MCF 10A (cell line): ENCODE measurements at regions not wholly inside any gene's neighbourhood (a gene's known extent, or its start where the extent isn't known, plus 50 kb on each side); places are given as distances from the start of the nearest gene placed in this dataset.

ENCODE experiments used
- BruUV-seq: library from RNA; stranded (reverse); fragments of 400-500 nt; replicated peaks from 2 replicates; lab custom pipeline; 2021; lab: Mats Ljungman, UMichigan
- CTCF ChIA-PET: fragments of 300-600 bp; sonication (Branson Sonifier 250); formaldehyde crosslinking; extraction: SDS; loops from one replicate; lab custom pipeline; 2021; ENCODE audit warnings: antibody characterized with exemption, inconsistent platforms; lab: Yijun Ruan, JAX
- POLR2A ChIA-PET: fragments of 300-600, 350-650 bp; sonication (Branson Sonifier 250); formaldehyde crosslinking; extraction: SDS; loops from one replicate; lab custom pipeline; 2020; ENCODE audit warnings: antibody characterized with exemption, inconsistent platforms; lab: Yijun Ruan, JAX
- DNase-seq: peaks from one replicate; pipeline ENCODE4 v3.0.0-alpha.2; 2018; ENCODE audit not compliant: unreplicated experiment
- H3K27ac Mint-ChIP-seq: one replicate; pipeline ENCODE4 v1.8.0; 2022; ENCODE audit warnings: mild to moderate bottlenecking, low read depth, mixed read lengths; ENCODE audit not compliant: unreplicated experiment
- H3K27me3 Mint-ChIP-seq: one replicate; pipeline ENCODE4 v1.8.0; 2022; ENCODE audit warnings: mixed read lengths; ENCODE audit not compliant: insufficient read depth, unreplicated experiment
- H3K36me3 Mint-ChIP-seq: one replicate; pipeline ENCODE4 v1.8.0; 2022; ENCODE audit warnings: mild to moderate bottlenecking, moderate library complexity, mixed read lengths; ENCODE audit not compliant: insufficient read depth, unreplicated experiment
- H3K4me1 Mint-ChIP-seq: one replicate; pipeline ENCODE4 v1.8.0; 2022; ENCODE audit warnings: mixed read lengths; ENCODE audit not compliant: insufficient read depth, unreplicated experiment
- H3K4me3 Mint-ChIP-seq: one replicate; pipeline ENCODE4 v1.8.0; 2022; ENCODE audit warnings: mild to moderate bottlenecking, moderate library complexity, mixed read lengths; ENCODE audit not compliant: unreplicated experiment
- H3K9me3 Mint-ChIP-seq: one replicate; pipeline ENCODE4 v1.8.0; 2022; ENCODE audit warnings: mixed read lengths; ENCODE audit not compliant: unreplicated experiment
- CTCF ChIP-seq: fragments of 200-600 bp; IDR thresholded peaks from one replicate; pipeline ENCODE4 v1.8.0; 2022; ENCODE audit warnings: antibody characterized with exemption, mild to moderate bottlenecking; ENCODE audit not compliant: unreplicated experiment
- intact Hi-C: fragments of 100-400 bp; cut with micrococcal nuclease; formaldehyde crosslinking; loops from 2 replicates; pipeline ENCODE4 v1.14.1; 2022

DNA sequence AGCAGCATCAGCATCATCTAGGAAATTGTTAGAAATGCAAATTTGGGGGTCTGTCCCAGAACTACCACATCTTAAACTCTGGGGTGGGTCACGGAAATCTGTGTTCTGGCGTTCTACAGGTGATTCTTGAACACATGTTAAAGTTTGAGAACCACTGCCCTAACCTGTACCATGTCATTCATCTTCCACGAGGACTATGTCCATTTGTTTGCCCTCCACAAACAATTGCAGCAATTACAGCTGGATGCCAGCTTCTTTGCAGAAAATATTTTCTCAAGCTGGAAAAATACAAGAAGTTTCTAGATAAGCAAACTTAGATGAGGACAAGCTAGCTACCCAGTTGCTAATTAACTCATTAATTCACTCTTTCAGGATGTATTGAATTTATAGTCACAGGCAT lies 54.1 kb downstream of the MAFB start:
- CTCF ChIA-PET = interaction anchor here (0.8 to 2.3 kb wide), 3 partner anchors 42 to 71 kb away, joined by 5 to 7 read pairs (median 6); partner anchors contain the start of gene MAFB
- H3K27ac Mint-ChIP-seq = no peak overlapping the region
- DNase-seq = no peak

DNA sequence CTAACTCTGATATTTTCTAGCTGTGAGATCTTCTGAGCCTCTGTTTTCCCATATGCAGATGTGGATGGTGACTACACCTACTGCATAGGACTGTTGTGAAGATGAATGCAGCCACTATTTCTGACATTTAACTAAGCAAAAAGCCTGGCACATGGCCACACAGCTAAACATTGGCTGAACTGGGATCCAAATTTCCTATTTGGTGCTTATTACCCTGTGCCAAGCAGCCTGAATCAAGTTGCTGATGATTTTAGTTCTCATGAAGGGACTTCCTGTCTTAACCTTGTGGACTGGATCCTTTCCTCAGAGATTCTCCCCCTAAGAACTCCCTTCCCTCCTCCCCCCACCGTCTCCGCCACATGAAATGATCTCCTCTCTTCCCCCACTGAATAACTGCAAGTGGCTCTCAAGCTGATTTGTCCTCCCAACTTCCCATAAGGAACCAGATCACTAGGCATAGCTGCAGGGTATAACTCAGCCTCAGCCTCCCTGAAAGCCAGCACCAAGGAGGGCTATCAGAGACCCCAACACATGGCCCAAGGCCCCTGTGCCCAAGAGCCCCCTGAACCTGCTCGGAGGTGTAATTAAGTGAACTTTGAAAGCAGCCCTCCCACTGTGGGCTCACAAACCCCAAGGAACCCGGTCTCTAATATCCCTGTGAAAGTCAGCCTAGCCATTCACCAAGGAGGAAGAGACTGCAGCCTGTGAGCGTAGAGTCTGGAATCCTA lies 55.7 kb downstream of the MAFB start:
- intact Hi-C loops = no loop called here
- Mint-ChIP-seq H3K27me3 (no peaks in the 10 kb centered on the region), H3K9me3 (no peaks in the 10 kb centered on the region), H3K4me1 (peaks cover 54% of the 10 kb centered on the region), H3K36me3 (no peaks in the 10 kb centered on the region), H3K27ac (peak overlapping the region; percentile 63), H3K4me3 (no peak overlapping the region)
- ChIA-PET POLR2A (interaction anchor here (0.6 to 6.4 kb wide), 9 partner anchors 16 to 690 kb away, joined by 3 to 62 read pairs (median 10); partner anchors contain the start of gene MAFB), CTCF (interaction anchor here (1.0 to 2.3 kb wide), 9 partner anchors 15 to 807 kb away, joined by 3 to 6 read pairs (median 3); partner anchors contain the start of gene MAFB)
- no peak for DNase-seq
- TF ChIP-seq CTCF = no peak
- BruUV-seq = no TSS peak

More for the DNA sequence above, 54.1 kb downstream of the MAFB start:
- Mint-ChIP-seq H3K4me3 (no peak overlapping the region), H3K9me3 (no peaks in the 10 kb centered on the region), H3K27me3 (no peaks in the 10 kb centered on the region), H3K36me3 (no peaks in the 10 kb centered on the region), H3K4me1 (peaks cover 55% of the 10 kb centered on the region)
- POLR2A ChIA-PET = interaction anchor here (0.7 to 6.4 kb wide), 5 partner anchors 14 to 1613 kb away, joined by 3 to 62 read pairs (median 6); partner anchors contain the start of gene MAFB
- TF ChIP-seq CTCF = no peak
- intact Hi-C loops = no loop called here
- BruUV-seq = no TSS peak

DNA sequence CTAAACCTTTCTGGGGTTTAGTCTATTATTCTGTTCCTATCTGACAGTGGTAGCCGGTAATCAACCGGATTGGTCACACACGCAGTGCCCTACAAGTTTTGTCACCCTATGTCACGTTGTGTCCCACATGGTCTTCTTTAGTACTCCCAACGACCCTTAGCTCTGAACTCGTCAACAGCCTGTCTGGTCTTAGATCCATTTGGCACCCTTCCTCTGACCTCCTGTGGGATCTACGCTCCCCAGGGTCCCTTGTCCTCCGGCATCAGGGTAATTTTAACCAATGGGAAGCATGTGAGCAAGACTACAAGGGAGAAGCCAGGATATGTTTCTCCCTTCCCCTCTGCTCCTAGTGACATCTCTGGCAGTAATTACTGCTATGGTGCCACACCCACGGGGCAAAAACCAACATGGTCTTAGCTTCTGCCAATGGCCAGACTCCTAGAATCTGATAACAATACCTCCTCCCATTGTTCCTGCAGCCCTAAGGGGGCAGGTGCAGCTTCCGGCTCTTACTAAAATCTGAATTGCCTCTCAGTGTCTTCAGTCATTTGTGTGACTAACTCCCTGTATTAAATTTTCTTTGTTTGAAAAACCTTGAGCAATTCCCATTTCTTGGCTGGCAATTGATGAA lies 56.6 kb downstream of the MAFB start:
- no peaks in the 10 kb centered on the region for H3K36me3 Mint-ChIP-seq
- no peak overlapping the region for H3K4me3 Mint-ChIP-seq
- no peak for TF ChIP-seq CTCF
- no TSS peak for BruUV-seq
- intact Hi-C loops = no loop called here
- H3K4me1 Mint-ChIP-seq = peaks cover 54% of the 10 kb centered on the region
- peaks cover 4% of the 10 kb centered on the region for H3K9me3 Mint-ChIP-seq
- no peaks in the 10 kb centered on the region for H3K27me3 Mint-ChIP-seq
- peak; percentile 73 for DNase-seq
- POLR2A ChIA-PET = interaction anchor here (0.6 to 6.4 kb wide), 13 partner anchors 16 to 888 kb away, joined by 3 to 62 read pairs (median 6); partner anchors contain the start of gene MAFB
- peak overlapping the region; percentile 63 for H3K27ac Mint-ChIP-seq
- CTCF ChIA-PET = interaction anchor here (0.5 to 1.8 kb wide), 8 partner anchors 15 to 806 kb away, joined by 3 to 6 read pairs (median 3); no protein-coding TSS in a partner anchor
